DMS 273 (cell line): ENCODE measurements at regions not wholly inside any gene's neighbourhood (a gene's known extent, or its start where the extent isn't known, plus 50 kb on each side); places are given as distances from the start of the nearest gene placed in this dataset.
"Not testable (repeated sequence)": the region's sequence is repeated elsewhere in the genome, so short reads cannot be mapped to it uniquely, and the experiment has no call there.

ENCODE experiments used
- DNase-seq: peaks from one replicate; lab custom pipeline; 2025; ENCODE audit not compliant: unreplicated experiment; lab: John Stamatoyannopoulos, UW

- DNase-seq = peak; percentile 14
Measured at GRCh38 chr1:213759359-213760181, 228.2 kb upstream of the PROX1 start.

GRCh38 chr1:213761845-213762407 is 225.8 kb upstream of the PROX1 start:
- no peak for DNase-seq

DNA sequence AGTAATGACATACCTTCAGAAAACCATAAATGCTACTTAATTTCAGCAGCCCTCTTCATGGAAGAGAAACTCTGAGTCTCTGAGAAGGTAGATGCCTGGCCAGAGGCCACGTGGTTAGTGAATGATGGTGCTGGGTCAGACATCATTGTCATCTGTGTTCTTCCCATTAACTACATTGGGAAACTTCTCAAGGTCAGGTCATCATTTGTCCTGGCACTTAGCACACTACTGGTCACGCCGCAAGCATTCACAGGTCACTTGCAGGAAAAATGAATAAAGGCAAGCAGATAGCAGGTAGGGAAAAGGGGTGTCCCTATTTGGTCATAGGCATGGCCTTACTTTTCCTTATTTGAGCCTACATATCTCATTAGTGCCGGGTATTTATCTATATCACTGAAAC is 220.1 kb upstream of the PROX1 start:
- DNase-seq = no peak

DNA sequence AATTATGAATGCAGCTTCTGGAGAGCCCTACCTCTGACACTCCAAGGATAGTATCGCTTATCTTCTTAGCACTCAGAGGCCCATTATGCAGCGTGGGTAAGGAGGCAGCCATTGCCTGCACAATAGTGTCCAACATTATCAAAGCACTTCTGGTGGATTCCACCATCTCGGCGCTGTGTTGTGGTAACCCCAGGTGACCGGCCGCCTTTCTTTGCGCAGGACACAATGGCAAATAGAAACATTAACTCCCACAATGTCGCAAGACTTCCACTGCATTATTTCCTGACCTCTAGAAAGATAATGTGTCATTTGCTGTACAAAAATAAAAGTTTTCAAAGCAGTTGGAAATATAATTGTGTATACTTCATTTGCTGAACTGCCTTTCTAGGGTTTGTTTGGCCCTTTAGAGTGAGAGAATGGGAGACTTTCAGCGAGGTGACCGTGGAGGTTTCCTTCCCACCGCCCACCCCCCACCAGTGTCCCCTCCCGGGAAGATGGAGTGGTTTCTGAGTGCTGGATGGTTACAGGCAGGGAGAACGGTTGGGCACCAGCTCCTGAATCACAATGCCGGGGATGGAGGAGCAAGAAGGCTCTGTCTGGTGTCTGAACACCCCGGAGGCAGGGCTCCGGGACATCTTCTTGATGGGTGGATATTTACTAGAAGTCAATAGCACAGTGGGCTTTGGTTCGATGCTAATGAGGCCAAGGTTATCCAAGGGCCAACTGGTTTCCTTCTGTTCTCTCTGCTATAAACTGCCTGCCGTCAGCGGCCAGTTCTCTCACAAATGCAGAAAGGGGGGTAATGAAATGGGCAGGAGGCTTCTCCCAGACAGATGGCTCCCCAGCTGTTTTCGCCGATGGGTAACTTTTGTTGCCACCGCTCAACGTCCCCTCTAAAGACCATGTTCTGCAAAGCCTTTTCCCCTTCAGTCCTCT is 215.4 kb upstream of the PROX1 start:
- DNase-seq = peak; percentile 92

- no peak for DNase-seq
Measured at GRCh38 chr1:213773975-213774374, 213.8 kb upstream of the PROX1 start.

- DNase-seq = no peak
Measured at GRCh38 chr1:213776969-213777368, 210.8 kb upstream of the PROX1 start.

DNA sequence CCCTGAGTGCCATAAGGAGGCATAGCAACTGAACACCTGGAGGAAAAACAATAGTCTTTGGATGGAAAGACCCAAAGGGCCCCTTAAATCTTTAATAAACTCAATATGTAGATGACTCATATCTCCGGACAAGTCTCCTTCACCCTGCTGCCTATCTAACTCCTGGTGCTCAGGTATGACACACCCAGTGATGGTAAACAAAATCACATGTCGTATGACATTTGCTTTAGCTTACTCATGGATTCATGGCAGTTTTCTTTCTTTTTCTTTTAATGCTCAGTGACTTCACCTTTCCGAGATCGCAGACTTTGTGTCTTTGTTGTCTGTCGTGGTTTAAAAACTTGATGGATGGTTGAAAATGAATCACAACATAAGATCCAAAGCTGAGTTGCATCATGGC is 208.5 kb upstream of the PROX1 start:
- no peak for DNase-seq

GRCh38 chr1:213782941-213783672 is 204.7 kb upstream of the PROX1 start:
- no peak for DNase-seq

- no peak for DNase-seq
Measured at GRCh38 chr1:213783893-213784292, 203.9 kb upstream of the PROX1 start.

GRCh38 chr1:213786683-213787082 is 201.1 kb upstream of the PROX1 start:
- DNase-seq = no peak

- DNase-seq = no peak
Measured at GRCh38 chr1:213790565-213790964, 197.2 kb upstream of the PROX1 start.

- no peak for DNase-seq
Measured at GRCh38 chr1:213793482-213794067, 194.2 kb upstream of the PROX1 start.

- DNase-seq = no peak
Measured at GRCh38 chr1:213796525-213796924, 191.2 kb upstream of the PROX1 start.

DNA sequence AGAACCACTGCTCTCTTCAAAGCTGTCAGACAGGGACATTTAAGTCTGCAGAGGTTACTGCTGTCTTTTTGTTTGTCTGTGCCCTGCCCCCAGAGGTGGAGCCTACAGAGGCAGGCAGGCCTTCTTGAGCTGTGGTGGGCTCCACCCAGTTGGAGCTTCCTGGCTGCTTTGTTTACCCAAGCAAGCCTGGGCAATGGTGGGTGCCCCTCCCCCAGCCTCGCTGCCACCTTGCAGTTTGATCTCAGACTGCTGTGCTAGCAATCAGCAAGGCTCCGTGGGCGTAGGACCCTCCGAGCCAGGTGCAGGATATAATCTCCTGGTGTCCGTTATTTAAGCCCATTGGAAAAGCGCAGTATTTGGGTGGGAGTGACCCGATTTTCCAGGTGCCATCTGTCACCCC is 179.5 kb upstream of the PROX1 start:
- not testable (repeated sequence) for DNase-seq

GRCh38 chr1:213817156-213817555 is 170.6 kb upstream of the PROX1 start:
- no peak for DNase-seq

DNA sequence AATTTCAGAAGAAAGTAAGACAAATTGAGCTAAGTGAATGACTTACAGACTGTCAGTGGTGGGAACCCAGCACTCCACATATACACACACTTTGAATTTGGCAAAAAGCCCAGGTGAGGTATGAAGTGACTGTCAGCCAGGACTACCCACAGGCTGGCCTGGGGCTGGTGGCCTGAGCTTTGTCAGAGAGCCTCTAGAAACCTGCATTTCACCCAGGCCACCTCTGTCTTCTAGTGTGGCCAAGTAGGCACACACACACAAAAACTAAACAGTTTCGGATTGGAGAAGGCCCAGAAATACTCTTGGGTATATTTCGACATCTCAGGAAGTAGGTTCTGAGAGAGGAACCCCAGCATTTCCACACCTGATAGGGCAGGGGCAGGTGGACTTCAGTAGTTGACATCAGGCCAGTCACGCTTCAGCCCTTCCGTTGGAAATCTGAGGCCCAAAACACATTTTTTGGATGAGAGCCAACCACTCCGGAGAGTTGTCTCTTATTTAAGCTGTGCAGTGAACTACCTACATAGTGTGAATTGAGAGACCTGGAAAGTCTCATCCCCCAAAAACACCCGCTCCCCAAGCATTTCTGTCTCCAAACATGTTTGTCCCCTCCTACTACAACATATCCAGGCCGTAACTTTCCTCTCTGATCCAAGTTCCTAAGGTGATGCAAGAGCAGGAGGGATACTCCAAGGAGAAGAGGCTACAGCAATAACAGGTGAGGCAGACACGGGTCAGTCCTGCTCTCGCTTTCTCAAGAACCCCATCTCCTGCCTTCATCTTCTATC is 167.2 kb upstream of the PROX1 start:
- peak; percentile 31 for DNase-seq

- no peak for DNase-seq
Measured at GRCh38 chr1:213821175-213821942, 166.4 kb upstream of the PROX1 start.

DNA sequence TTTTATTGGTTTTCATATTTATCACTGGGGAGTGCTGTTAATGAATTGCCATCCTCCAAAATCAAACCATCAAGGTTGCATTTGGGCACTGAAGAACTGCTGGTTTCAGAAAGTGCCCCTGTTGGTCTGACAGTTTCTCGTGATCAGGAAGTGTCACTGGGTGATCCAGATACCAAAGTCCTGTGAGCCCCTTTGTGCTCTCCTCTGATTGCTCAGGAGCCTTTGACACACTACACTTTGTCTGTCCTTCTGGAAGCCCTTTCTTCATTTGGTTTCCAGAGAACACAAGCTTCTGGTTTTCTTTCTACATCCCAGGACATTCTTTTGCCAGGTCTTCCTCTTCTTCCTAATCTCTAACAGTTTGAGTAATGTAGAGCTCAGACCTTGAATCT is 165.8 kb upstream of the PROX1 start:
- no peak for DNase-seq

DNA sequence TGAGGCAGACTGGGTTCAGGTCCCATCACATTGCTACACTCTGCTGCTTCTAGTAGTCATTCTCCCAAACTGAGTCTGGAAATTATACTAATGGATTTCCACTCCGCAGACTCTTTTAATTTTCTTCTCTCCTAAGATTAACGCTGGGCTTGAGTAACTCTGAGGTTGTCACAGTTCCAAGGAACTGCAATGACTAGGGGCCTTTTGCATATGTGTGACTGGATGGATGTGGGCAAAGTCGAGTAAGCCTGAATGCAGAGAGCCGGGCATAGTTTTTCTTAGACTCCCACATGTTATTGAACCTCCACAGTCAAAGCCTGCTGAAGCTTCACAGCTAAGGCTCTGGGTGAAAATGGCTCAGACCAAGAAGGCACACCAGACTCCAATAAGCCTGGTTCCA is 160.9 kb upstream of the PROX1 start:
- DNase-seq = no peak
